HG02943 (cell line): ENCODE measurements at regions not wholly inside any gene's neighbourhood (a gene's known extent, or its start where the extent isn't known, plus 50 kb on each side); places are given as distances from the start of the nearest gene placed in this dataset.

Experiments used
- ATAC-seq: cut with Tn5 transposase; IDR thresholded peaks from one replicate; pipeline ENCODE4 v1.9.1; 2021; ENCODE audit warnings: mild to moderate bottlenecking, low read depth, moderate library complexity; ENCODE audit not compliant: unreplicated experiment

DNA sequence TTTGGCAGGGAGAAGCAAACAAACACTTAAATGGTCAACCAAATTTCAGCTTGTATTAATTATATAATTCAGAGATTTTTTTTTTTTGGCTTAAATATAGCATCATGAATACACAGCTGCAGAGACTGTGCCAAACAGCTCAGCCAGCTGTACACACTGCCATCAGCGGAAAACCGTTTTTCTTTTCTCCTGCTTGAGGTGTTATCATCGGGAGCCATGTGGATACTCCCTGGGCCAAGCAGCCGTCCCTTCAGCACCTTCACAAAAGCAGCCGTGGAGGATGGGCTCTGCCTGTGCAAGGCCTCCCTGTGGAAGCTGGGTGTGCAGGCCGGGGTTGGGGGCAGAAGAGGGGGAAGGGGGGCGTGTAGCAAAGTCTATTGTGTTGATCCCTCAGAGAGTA is 85.0 kb downstream of the NUF2 start:
- no peak for ATAC-seq

GRCh38 chr1:163408262-163408661 is 86.5 kb downstream of the NUF2 start:
- no peak for ATAC-seq

DNA sequence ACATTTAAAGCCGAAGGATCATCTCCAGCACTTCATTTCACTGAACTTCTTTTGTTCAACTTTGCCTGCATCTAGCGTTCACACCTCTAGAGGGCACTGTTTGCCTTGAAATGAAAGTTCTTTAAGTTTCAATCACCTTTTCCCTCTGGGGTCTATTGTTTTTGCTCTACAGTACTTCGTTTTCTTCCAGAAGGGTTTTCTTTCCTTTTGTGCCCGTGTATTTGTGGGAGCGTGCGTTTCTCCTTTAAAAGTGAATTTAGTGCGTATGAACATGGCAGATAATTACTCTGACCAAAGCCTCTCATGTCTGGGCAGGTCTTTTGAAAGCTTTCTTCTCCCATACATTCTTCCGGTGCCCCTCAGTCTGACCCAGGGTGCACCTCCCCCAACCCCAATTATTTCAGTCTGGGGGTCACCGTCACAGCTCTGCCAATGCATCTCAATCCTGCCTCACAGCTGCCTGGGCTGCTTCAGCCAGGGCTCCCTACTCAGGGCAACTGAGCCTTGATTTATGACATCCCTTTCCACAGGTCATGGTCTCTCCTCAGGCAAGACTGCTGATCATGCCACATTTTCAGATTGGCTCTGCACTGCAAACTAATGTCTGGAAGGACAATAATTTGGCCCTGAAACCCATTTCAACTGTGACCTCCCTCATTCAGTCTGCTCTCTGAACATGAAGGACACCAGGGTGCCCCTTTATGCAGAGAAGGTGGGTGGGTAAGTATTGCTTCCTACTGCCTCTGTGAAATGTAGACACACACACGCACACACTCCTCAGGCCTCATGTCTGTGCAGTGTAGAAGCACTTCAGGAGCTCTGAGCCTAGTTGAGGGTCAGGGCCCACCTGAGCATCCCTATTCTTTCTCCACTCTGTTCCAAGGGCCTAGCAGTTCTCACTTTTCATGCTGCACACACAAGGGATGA is 88.6 kb downstream of the NUF2 start:
- no peak for ATAC-seq

- ATAC-seq = no peak
Observed at GRCh38 chr1:163412221-163412620, 90.5 kb downstream of the NUF2 start.

- ATAC-seq = peak; percentile 80
Observed at GRCh38 chr1:163414778-163415177, 93.0 kb downstream of the NUF2 start.

DNA sequence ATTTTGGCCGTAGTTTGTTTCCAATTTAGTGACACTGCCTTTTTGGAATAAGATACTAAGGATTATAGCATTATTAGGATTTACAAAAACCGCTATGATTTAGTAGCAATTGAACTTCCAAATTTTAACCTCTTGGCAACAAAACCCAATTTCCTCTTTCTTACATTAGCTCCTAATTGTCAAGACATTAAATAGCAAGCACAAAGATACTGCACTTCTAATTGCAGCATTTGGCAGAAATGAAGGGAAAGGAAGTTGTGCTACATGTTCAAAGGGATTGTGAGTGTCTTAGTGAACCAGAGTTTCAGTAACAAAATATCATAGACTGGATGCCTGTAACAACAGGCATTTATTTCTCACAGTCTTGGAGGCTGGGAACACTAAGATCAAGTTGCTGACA is 99.9 kb downstream of the NUF2 start:
- no peak for ATAC-seq

DNA sequence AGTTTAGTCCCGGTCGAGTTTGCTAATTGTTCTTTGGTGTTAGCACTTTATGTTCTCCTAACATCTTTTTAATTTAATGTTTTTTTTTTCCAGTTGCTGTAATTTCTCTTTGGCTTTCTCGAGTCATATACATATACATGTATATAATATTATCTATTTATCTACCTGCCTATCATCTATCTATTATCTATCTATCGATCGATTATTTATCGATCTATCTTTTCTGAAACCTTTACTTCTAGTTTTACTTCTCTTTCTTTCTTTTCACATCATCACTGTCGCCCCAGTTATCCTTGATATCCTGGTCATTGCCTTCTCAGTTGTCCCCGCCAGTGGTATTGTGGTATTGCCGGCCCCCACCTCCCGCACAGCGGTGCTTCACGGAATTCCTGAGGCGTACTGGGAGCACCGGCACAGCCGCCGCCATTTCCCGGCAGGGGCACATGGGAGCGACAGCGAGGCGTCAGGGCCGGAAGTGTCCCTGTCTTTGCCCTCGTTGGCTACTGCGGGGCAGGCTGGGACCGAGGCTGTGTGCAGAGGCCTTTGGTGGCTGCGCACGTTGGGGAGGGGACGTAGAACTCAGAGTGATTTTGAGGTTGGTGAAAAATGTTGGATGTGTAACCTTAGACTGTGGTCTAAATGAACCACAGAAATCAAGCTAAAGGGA is 101.1 kb downstream of the NUF2 start:
- ATAC-seq = no peak

GRCh38 chr1:163426505-163427251 is 104.9 kb downstream of the NUF2 start:
- ATAC-seq = no peak

DNA sequence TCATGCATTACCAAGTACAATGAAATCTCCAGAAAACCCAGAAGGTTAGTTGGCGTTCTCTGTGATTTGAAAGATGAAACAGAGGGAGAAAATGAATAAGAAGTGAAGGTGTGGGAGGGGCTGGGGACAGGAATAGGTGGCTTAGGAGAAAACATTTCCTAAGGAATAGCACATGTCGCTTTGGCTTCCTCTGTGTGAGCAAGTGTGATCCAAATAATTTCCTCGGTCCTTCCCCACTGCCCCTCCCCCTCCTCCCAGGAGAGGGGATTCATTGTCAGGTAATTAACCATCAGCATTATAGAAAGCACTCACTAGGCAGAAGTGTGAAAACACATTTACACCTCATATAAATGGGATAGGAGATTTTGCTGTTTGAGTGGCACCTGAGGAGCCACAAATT is 105.5 kb downstream of the NUF2 start:
- ATAC-seq = no peak

DNA sequence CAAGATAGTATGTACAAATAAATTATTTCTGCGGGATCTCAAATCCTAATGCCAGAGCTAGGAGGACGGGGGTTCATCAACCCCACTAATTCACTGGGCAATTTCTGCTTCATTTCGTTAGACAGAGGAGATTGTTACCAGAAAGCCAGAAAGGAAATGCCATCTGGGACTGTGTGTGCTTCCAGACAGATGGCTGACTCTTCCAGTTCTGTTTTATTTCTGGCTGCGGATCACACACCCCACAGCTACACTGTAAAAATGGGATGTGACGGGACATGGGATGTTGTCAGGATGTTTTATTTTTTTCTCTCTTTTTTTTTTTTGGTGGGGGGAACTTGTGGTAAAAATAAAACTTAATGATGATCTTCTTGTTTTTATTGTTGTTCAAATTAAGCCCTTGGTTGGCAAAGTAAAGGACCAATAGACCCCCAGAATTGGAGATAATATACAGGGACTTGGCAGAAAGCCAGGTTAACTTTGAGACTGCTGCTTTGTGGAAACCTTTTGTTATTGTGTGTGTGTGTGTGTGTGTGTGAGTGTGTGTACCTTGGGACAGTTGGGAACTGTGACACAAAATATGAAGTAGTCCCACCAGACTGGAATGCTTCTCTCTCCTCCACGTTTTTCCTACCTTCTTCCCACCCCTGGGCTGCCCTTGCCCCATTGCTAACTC is 114.5 kb downstream of the NUF2 start:
- ATAC-seq = no peak

GRCh38 chr1:163439471-163439870 is 117.7 kb downstream of the NUF2 start:
- no peak for ATAC-seq

DNA sequence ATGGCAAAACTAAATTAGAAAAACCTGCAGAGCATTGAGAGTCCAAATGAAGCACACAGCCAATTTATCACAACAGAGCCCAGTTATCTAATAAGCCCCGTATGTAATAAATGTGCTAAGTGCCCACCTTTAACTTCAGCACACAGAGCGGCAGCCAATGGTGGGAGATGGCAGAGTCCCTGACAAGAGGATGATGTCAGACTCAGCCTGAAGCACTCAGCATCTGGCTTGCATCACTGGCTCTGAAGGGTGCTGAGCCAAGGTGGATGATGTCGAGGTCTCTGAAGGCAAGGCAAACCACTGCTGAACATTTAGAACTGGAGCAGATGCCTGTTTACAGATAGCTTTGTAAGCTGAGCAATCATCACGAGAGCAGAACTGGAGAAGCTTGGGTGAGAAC is 118.3 kb downstream of the NUF2 start:
- no peak for ATAC-seq

DNA sequence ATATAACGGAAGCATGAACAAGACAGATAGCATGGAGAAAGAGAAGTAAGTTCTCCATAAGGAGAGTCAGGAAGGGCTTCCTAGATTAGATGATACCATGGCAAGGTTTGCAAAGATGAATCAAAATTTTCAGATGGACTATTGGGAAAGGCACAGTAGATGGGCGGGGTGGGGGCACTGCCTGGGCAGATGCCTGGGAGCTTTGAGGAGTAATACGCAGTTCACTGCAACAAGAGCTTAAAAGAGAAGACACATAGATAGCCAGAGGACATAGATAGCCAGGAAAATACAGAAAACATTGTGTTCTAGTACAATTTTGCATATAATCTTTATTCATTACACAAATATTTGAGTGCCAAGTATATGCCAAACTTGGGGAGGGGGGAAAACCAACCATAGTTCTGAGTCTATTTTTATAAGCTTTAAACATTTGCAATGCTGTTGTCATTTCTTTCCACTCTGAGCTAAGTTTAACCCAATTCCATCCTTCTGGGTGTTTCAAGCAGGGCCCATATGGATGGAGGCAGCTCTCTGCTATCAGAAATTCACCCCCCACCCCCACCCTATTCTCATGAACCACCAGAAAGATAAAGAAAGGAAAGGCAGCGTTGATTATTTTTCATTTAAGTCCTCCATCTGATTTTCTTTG is 120.6 kb downstream of the NUF2 start:
- no peak for ATAC-seq

- ATAC-seq = no peak
Observed at GRCh38 chr1:163442895-163443294, 121.1 kb downstream of the NUF2 start.

GRCh38 chr1:163443863-163444262 is 122.1 kb downstream of the NUF2 start:
- no peak for ATAC-seq

GRCh38 chr1:163444665-163445064 is 122.9 kb downstream of the NUF2 start:
- no peak for ATAC-seq

- ATAC-seq = no peak
Observed at GRCh38 chr1:163450986-163451385, 129.2 kb downstream of the NUF2 start.

DNA sequence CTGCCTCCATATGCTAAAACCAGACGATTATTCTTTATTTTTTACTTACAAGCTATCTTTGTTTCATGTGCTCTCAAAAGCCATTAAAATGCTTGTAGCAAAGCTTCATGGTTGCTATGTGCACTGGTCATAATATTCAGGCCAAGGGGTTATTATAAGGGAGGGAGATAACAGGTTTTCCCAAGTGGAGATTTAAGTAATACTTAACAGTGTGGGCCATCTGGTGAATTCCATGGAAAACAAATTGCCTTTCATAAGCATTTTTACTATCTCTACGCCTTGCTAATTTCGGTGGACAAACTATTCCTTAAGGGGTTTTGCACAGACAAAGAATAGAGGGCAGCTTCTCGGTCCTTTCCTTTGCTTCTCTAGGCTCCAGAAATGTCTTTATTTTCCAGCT is 137.8 kb downstream of the NUF2 start:
- ATAC-seq = no peak

GRCh38 chr1:163467289-163467688 is 145.5 kb downstream of the NUF2 start:
- no peak for ATAC-seq
